Stimulated activated naive CD4-positive, alpha-beta T cell (primary cell): ENCODE measurements at regions not wholly inside any gene's neighbourhood (a gene's known extent, or its start where the extent isn't known, plus 50 kb on each side); places are given as distances from the start of the nearest gene placed in this dataset.
"Not testable (repeated sequence)": the region's sequence is repeated elsewhere in the genome, so short reads cannot be mapped to it uniquely, and the experiment has no call there.

ENCODE experiments used
- DNase-seq, 6 experiments: peaks; one replicate each; lab custom pipeline; 2025; lab: John Stamatoyannopoulos, UW

DNA sequence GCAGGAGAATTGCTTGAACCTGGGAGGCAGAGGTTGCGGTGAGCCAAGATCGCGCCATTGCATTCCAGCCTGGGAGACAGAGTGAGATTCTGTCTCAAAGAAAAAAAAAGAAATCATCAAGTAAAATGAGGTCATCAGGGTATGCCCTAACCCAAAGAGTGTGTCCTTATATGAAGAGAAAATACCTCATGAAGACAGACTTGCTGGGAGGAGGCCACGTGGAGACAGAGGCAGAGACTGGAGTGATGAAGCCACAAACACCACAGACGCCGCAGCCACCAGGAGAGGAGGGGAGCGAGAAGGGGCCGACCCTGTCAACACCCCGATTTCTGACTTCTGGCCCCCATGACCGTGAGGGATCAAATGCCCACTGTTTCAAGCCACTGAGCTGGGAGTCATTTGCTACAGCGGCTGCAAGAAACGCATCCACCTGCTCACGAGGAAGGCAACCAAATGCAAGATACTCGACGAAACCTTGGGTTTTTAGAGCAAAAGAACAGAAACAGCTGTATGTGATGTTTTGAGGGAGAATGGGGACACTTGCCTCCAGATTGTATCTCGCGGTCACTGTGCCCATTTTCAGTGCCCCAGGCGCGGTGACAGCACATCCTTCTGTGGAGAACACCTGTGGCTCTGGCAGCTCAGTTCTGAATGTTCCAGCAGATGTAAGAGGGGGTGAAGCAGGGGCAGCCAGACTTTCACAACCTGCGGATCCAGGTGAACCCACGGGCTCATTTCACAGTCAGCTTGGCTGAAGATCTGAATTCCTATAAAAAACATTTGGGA, 1317.2 kb downstream of the TBC1D22A start:
- no peak for DNase-seq

GRCh38 chr22:48078825-48079224, 1316.4 kb downstream of the TBC1D22A start:
- no peak for DNase-seq

GRCh38 chr22:48077699-48078098, 1315.2 kb downstream of the TBC1D22A start:
- DNase-seq: no peak

GRCh38 chr22:48076008-48076407, 1313.6 kb downstream of the TBC1D22A start:
- DNase-seq: no peak

DNA sequence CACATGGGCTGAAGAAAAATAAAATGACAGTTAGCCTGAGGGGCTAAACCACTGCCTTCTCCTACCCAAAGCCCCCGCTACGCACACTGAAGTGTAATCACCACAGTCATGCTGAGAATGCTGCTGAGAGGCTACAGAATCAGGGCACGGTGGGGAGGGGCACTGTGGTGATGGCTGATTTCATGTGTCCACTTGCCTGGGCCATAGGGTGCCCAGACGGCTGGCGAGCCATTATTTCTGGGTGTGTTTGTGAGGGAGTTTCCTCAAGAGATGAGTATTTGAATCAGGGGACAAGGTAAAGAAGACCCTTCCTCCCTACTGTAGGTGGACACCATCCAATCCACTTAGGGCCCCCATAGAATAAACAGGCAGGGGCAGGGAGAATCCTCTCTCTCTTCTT, 1313.2 kb downstream of the TBC1D22A start:
- no peak for DNase-seq

GRCh38 chr22:48072777-48073176, 1310.3 kb downstream of the TBC1D22A start:
- no peak for DNase-seq

- DNase-seq: no peak
Measured at GRCh38 chr22:48071828-48072227, 1309.4 kb downstream of the TBC1D22A start.

- DNase-seq: no peak
Measured at GRCh38 chr22:48071305-48071704, 1308.9 kb downstream of the TBC1D22A start.

DNA sequence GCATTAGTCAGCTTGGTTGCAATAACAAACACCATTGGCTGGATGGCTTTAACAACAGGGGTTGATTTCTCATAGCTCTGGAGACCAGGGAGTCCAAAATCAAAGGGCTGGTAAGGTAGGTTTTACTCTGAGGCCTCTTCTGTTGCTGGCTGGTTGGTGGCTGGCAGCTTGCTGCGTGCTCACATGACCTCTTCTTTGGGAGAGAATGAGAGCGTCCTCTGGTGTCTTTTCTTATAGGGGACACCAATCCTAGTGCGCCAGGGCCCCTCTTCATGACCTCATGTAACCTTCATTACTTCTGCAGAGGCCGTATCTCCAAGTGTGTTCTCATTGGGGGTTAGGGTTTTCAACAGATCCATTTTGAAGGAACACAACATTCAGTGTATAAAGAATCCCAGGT, 1308.3 kb downstream of the TBC1D22A start:
- DNase-seq: no peak

GRCh38 chr22:48070083-48070482, 1307.6 kb downstream of the TBC1D22A start:
- no peak for DNase-seq

DNA sequence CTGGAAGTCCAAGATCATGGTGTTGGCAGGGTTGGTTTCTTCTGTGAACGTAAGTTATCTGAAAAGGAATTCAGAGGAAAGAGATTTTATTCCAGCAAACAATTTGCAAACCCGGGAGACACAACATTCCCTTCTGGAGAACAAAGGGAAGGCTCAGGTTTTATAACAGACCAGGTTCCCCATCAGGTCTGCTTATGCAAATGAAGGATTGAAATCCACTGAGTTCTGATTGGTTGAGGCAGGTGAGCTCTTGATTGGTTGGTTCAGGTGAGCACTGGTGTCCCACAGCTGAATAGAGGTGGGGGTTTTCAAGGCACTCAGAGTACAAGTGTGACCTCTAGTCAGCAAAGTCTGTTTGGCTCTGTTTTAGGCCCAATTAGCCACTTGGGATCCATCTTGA, 1306.8 kb downstream of the TBC1D22A start:
- no peak for DNase-seq

DNA sequence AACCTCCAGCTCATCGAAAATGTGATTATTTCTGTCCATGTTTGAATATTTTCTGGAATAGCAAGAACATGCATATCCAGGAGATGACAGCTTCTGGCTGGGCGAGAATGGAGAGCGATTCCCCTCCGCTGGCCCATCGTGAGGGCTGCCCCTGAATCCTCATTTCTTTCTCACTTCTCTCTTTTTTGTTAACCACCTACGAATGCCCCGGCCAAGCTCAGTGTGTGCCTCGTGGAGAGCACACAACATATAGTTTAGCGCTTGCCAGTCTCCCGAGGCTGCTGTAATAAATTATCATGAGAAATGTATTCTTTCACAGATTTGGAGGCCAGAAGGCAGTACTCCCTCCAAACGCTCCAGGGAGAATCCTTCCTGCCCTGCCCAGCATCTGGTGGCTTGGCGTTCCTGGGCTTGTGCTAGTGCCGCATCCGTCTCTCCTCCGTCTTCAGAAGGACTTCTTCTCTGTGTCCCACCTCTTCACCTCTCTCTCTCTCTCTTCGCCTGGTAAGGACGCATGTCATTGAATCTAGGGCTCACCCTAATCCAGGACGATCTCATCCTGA, 1306.0 kb downstream of the TBC1D22A start:
- DNase-seq: no peak

GRCh38 chr22:48065892-48066291, 1303.4 kb downstream of the TBC1D22A start:
- no peak for DNase-seq

- DNase-seq: no peak
Measured at GRCh38 chr22:48061726-48062125, 1299.3 kb downstream of the TBC1D22A start.

GRCh38 chr22:48060266-48060665, 1297.8 kb downstream of the TBC1D22A start:
- no peak for DNase-seq

GRCh38 chr22:48059521-48059920, 1297.1 kb downstream of the TBC1D22A start:
- DNase-seq: not testable (repeated sequence)

GRCh38 chr22:48057116-48057835, 1294.8 kb downstream of the TBC1D22A start:
- DNase-seq: no peak

- DNase-seq: no peak
Measured at GRCh38 chr22:48055827-48056226, 1293.4 kb downstream of the TBC1D22A start.

DNA sequence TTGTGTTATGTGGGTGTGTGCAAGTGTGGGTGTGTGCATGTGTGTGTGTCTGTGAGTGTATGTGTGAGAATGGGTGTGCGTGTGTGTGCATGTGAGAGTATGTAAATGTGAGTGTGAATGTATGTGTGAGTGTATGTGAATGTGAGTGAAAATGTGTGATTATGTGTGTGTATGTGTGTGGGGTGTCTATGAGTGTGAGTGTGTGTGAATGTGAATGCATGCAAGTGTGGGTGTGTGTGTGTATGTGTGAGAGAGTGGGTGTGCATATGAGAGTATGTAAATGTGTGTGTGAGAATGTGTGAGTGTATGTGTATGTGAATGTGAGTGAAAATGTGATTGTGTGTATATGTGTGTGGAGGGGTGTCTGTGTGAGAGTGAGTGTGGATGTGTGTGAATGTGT, 1292.7 kb downstream of the TBC1D22A start:
- no peak for DNase-seq

DNA sequence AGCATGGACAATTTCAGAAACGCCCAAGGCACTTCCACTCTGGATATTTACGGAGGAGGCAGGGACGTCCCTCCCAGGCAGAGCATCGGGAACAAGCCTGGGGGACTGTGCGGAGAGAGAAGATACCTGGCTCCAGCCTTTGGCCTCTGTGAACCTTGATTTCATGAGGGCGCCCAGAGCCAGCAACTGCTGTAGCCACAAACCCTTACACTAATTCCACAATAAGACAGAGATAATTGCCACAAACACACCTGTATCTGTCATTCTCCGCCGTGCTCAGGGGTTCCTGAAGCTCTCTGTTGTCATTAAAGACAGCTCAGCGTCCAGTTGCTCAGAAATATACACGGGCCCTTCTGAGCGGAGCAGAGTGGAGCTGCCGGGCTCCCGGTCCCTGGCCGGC, 1292.1 kb downstream of the TBC1D22A start:
- DNase-seq: no peak

- no peak for DNase-seq
Measured at GRCh38 chr22:48053973-48054372, 1291.5 kb downstream of the TBC1D22A start.

GRCh38 chr22:48053486-48053885, 1291.0 kb downstream of the TBC1D22A start:
- no peak for DNase-seq

DNA sequence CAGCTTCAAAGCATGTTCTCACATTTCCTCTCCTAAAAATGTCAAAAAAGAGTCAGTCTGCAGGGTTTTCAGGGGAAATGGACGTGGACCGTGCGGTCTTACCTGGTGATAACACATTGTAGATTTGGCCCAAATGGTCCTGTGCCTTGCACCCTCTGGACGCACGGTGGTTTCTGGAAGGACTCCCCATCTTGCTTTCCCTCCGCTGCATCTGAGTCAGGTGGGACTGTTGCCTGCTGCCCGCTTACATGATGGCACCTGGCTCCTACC, 1290.1 kb downstream of the TBC1D22A start:
- no peak for DNase-seq
